ENCODE measurements at regions not wholly inside any gene's neighbourhood (a gene's known extent, or its start where the extent isn't known, plus 50 kb on each side); places are given as distances from the start of the nearest gene placed in this dataset.
"Not testable (repeated sequence)": the region's sequence is repeated elsewhere in the genome, so short reads cannot be mapped to it uniquely, and the experiment has no call there.

- H3K4me3 ChIP-seq (ENCODE audit: control insufficient read depth, low read depth, low read length) = no peak overlapping the region
- no peak for TF ChIP-seq CTCF (conservative IDR thresholded peaks at IDR 0.05; ENCODE audit: control insufficient read depth, insufficient read depth, low read depth, low read length)
- no peak for DNase-seq (ENCODE audit: low read depth)
These were observed 888.1 kb downstream of the REEP3 start for GRCh38 chr10:64409349-64409748.

GRCh38 chr10:64416011-64416410 is 894.8 kb downstream of the REEP3 start:
- no peak for DNase-seq (ENCODE audit: low read depth)
- H3K4me3 ChIP-seq (ENCODE audit: control insufficient read depth, low read depth, low read length) = no peak overlapping the region
- no peak for TF ChIP-seq CTCF (conservative IDR thresholded peaks at IDR 0.05; ENCODE audit: control insufficient read depth, insufficient read depth, low read depth, low read length)

GRCh38 chr10:64419461-64419860 is 898.3 kb downstream of the REEP3 start:
- no peak for DNase-seq (ENCODE audit: low read depth)
- no peak overlapping the region for H3K4me3 ChIP-seq (ENCODE audit: control insufficient read depth, low read depth, low read length)
- TF ChIP-seq CTCF (conservative IDR thresholded peaks at IDR 0.05; ENCODE audit: control insufficient read depth, insufficient read depth, low read depth, low read length) = no peak

- TF ChIP-seq CTCF (conservative IDR thresholded peaks at IDR 0.05; ENCODE audit: control insufficient read depth, insufficient read depth, low read depth, low read length) = no peak
- H3K4me3 ChIP-seq (ENCODE audit: control insufficient read depth, low read depth, low read length) = no peak overlapping the region
- no peak for DNase-seq (ENCODE audit: low read depth)
These were observed 905.5 kb downstream of the REEP3 start for GRCh38 chr10:64426745-64427144.

- DNase-seq (ENCODE audit: low read depth) = peak; percentile 11
- peak; percentile 20 for TF ChIP-seq CTCF (conservative IDR thresholded peaks at IDR 0.05; ENCODE audit: control insufficient read depth, insufficient read depth, low read depth, low read length)
- H3K4me3 ChIP-seq (ENCODE audit: control insufficient read depth, low read depth, low read length) = no peak overlapping the region
These were observed 909.6 kb downstream of the REEP3 start for GRCh38 chr10:64430690-64431323.

- H3K4me3 ChIP-seq (ENCODE audit: control insufficient read depth, low read depth, low read length); DNase-seq (ENCODE audit: low read depth): not testable (repeated sequence)
These were observed 920.7 kb downstream of the REEP3 start for GRCh38 chr10:64441872-64442271.

GRCh38 chr10:64444163-64444562 is 923.0 kb downstream of the REEP3 start:
- no peak for TF ChIP-seq CTCF (conservative IDR thresholded peaks at IDR 0.05; ENCODE audit: control insufficient read depth, insufficient read depth, low read depth, low read length)
- DNase-seq (ENCODE audit: low read depth) = no peak
- no peak overlapping the region for H3K4me3 ChIP-seq (ENCODE audit: control insufficient read depth, low read depth, low read length)

All from fibroblast of mammary gland (primary cell).